H1 (cell line): ENCODE measurements at regions not wholly inside any gene's neighbourhood (a gene's known extent, or its start where the extent isn't known, plus 50 kb on each side); places are given as distances from the start of the nearest gene placed in this dataset.

Experiments used
- BRCA1 ChIP-seq: IDR thresholded peaks from 2 replicates; pipeline ENCODE4 v1.6.1; 2012; ENCODE audit warnings: low read depth, low read length, improper control_type of control experiment
- GTF2F1 ChIP-seq: IDR thresholded peaks from 2 replicates; pipeline ENCODE4 v1.6.1; 2012; ENCODE audit warnings: low read depth, low read length, improper control_type of control experiment, borderline replicate concordance
- SP2 ChIP-seq: IDR thresholded peaks from 2 replicates; pipeline ENCODE4 v1.6.1; 2012; ENCODE audit warnings: mild to moderate bottlenecking, low read length, inconsistent platforms
- TF ChIP-seq, protein P1 (sequence below): IDR thresholded peaks from 2 replicates; pipeline ENCODE4 v1.6.1; 2011; ENCODE audit warnings: low read depth, mild to moderate bottlenecking, low read length; ENCODE audit not compliant: insufficient read depth

DNA sequence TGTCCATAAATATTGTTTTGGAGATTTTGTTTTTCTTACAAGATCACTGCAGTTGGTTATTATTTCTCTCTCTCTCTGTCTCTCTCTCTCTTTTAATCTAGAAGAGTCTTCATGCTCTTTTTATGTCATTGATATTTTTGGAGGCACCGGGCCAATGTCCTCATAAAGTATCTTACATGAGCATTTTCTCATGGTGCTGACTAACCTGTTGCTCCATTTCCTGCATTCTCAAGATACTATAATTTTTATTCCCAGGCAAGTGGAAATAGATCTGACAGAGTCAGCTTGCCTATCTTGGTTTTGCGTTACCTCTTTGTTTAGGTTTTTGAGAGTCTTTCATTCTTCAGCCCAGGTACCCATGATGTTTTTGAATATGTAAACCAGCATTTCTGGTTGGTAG lies 938.8 kb upstream of the FBXO33 start (continued):
- TF ChIP-seq SP2 (no peak), BRCA1 (no peak), GTF2F1 (no peak)
- TF ChIP-seq, protein P1, sequence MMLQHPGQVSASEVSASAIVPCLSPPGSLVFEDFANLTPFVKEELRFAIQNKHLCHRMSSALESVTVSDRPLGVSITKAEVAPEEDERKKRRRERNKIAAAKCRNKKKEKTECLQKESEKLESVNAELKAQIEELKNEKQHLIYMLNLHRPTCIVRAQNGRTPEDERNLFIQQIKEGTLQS, result no peak
- TF ChIP-seq, all 59 proteins: peak for 0
